ENCODE measurements at regions not wholly inside any gene's neighbourhood (a gene's known extent, or its start where the extent isn't known, plus 50 kb on each side); places are given as distances from the start of the nearest gene placed in this dataset.
A peak's percentile ranks its signal among the peaks of the same experiment; 100 is the strongest.

- 74% methylated on average over 10 of the region's 10 CpGs for WGBS
- no peaks in the 10 kb centered on the region for H3K4me1 ChIP-seq
- intact Hi-C loops (cut with DNase I) = no loop called here
- no peak for TF ChIP-seq POLR2AphosphoS5 (IDR thresholded peaks at IDR 0.05)
- no peaks in the 10 kb centered on the region for H3K27me3 ChIP-seq
- no peaks in the 10 kb centered on the region for H3K36me3 ChIP-seq
- peak; percentile 83 for DNase-seq (ENCODE audit: extremely low spot score)
- no peak overlapping the region for H3K27ac ChIP-seq (replicated peaks in 1 of 4)
- no peaks in the 10 kb centered on the region for H3K9me3 ChIP-seq
- no peak overlapping the region for H3K4me3 ChIP-seq
These were observed 353.1 kb downstream of the EIPR1 start for GRCh38 chr2:3024401-3024935.

GRCh38 chr2:3023531-3023930, 354.1 kb downstream of the EIPR1 start:
- Histone ChIP-seq H3K27me3 (no peaks in the 10 kb centered on the region), H3K4me3 (no peak overlapping the region), H3K4me1 (no peaks in the 10 kb centered on the region), H3K27ac (replicated peaks in 1 of 4) (no peak overlapping the region), H3K9me3 (peaks cover 0 to 2% (median 0%) of the 10 kb centered on the region in 4 donors), H3K36me3 (no peaks in the 10 kb centered on the region)
- peak; percentile 78 for DNase-seq (ENCODE audit: extremely low spot score)
- intact Hi-C loops (cut with DNase I) = no loop called here
- WGBS = 89% methylated on average over 7 of the region's 7 CpGs
- TF ChIP-seq POLR2A (IDR thresholded peaks at IDR 0.05; ENCODE audit: low read depth) = no peak
- no peak for TF ChIP-seq POLR2AphosphoS5 (IDR thresholded peaks at IDR 0.05)
- no peak for TF ChIP-seq CTCF (IDR thresholded peaks at IDR 0.05)
- no peak for TF ChIP-seq EP300 (IDR thresholded peaks at IDR 0.05)

GRCh38 chr2:3022841-3023372, 354.7 kb downstream of the EIPR1 start:
- peaks cover 0 to 4% (median under 1%) of the 10 kb centered on the region in 4 donors for H3K9me3 ChIP-seq
- 80% methylated on average over 7 of the region's 9 CpGs for WGBS
- H3K36me3 ChIP-seq = no peaks in the 10 kb centered on the region
- TF ChIP-seq POLR2A (IDR thresholded peaks at IDR 0.05; ENCODE audit: low read depth) (no peak), EP300 (IDR thresholded peaks at IDR 0.05) (no peak), CTCF (IDR thresholded peaks at IDR 0.05) (no peak), POLR2AphosphoS5 (IDR thresholded peaks at IDR 0.05) (no peak)
- peak; percentile 66 for DNase-seq (ENCODE audit: extremely low spot score)
- H3K4me3 ChIP-seq = no peak overlapping the region
- H3K27ac ChIP-seq (replicated peaks in 1 of 4) = no peak overlapping the region
- intact Hi-C loops (cut with DNase I) = no loop called here
- H3K27me3 ChIP-seq = no peaks in the 10 kb centered on the region
- H3K4me1 ChIP-seq = no peaks in the 10 kb centered on the region

- Histone ChIP-seq H3K4me3 (no peak overlapping the region), H3K36me3 (no peaks in the 10 kb centered on the region), H3K27me3 (no peaks in the 10 kb centered on the region), H3K27ac (replicated peaks in 1 of 4) (no peak overlapping the region), H3K4me1 (no peaks in the 10 kb centered on the region), H3K9me3 (peaks cover 0 to 13% (median 8%) of the 10 kb centered on the region in 4 donors)
- TF ChIP-seq POLR2AphosphoS5 (IDR thresholded peaks at IDR 0.05) (no peak), CTCF (IDR thresholded peaks at IDR 0.05) (no peak), EP300 (IDR thresholded peaks at IDR 0.05) (no peak), POLR2A (IDR thresholded peaks at IDR 0.05; ENCODE audit: low read depth) (no peak)
- intact Hi-C loops (cut with DNase I) = no loop called here
- WGBS = 90% methylated on average over 7 of the region's 8 CpGs
- DNase-seq (ENCODE audit: extremely low spot score) = peak; percentile 57
These were observed 355.9 kb downstream of the EIPR1 start for GRCh38 chr2:3021720-3022119.

GRCh38 chr2:3010001-3010400, 367.6 kb downstream of the EIPR1 start:
- Histone ChIP-seq H3K27ac (replicated peaks in 1 of 4) (no peak overlapping the region), H3K4me3 (no peak overlapping the region), H3K36me3 (no peaks in the 10 kb centered on the region), H3K27me3 (peaks cover 0 to 40% (median 0%) of the 10 kb centered on the region in 4 donors), H3K9me3 (peaks cover 0 to 28% (median 21%) of the 10 kb centered on the region in 4 donors), H3K4me1 (no peaks in the 10 kb centered on the region)
- no peak for TF ChIP-seq EP300 (IDR thresholded peaks at IDR 0.05)
- no peak for TF ChIP-seq POLR2A (IDR thresholded peaks at IDR 0.05; ENCODE audit: low read depth)
- no peak for TF ChIP-seq POLR2AphosphoS5 (IDR thresholded peaks at IDR 0.05)
- TF ChIP-seq CTCF (IDR thresholded peaks at IDR 0.05) = no peak
- intact Hi-C loops (cut with DNase I) = no loop called here
- 67% methylated on average over 4 of the region's 4 CpGs for whole genome bisulfite sequencing
- no peak for DNase-seq (ENCODE audit: extremely low spot score)
